HG03460 (cell line): ENCODE measurements at regions not wholly inside any gene's neighbourhood (a gene's known extent, or its start where the extent isn't known, plus 50 kb on each side); places are given as distances from the start of the nearest gene placed in this dataset.

Source experiments
- ATAC-seq: cut with Tn5 transposase; IDR thresholded peaks from one replicate; pipeline ENCODE4 v1.9.1; 2021; ENCODE audit not compliant: unreplicated experiment

DNA sequence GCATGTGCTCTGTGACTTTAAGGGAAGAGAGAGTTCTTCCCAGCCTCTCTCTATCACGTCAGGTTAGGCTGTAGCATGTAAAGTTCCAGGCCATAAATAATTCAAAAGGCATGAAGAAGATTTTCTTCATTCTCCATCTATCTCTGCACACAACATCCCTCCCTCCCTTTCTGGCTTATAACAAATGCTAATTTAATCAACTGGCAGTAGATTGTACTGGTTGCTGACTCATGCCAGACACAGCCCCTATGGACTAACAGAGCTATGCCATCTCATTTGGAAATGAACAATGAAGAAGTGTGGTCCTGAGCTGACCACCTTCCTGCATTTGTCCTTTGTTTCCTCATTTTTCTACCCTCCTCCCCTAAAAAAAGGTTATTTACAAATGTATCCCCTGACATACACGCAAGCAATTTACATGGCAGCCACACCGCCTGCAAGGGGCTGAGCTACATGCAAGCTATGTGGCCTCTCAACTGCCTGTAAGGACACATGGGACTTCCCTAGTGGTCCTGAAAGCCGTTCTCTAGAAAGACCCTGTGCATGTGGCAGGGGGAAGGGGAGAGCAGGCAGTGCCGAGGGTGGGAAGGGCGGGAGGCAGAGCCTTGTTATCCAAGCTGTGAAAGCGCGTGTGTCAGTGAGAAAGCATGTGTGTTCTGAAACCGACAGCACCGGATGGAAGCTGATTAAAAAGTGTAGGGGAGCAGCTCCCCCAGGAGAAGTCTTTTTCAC is 90.9 kb upstream of the KLF7 start:
- no peak for ATAC-seq

DNA sequence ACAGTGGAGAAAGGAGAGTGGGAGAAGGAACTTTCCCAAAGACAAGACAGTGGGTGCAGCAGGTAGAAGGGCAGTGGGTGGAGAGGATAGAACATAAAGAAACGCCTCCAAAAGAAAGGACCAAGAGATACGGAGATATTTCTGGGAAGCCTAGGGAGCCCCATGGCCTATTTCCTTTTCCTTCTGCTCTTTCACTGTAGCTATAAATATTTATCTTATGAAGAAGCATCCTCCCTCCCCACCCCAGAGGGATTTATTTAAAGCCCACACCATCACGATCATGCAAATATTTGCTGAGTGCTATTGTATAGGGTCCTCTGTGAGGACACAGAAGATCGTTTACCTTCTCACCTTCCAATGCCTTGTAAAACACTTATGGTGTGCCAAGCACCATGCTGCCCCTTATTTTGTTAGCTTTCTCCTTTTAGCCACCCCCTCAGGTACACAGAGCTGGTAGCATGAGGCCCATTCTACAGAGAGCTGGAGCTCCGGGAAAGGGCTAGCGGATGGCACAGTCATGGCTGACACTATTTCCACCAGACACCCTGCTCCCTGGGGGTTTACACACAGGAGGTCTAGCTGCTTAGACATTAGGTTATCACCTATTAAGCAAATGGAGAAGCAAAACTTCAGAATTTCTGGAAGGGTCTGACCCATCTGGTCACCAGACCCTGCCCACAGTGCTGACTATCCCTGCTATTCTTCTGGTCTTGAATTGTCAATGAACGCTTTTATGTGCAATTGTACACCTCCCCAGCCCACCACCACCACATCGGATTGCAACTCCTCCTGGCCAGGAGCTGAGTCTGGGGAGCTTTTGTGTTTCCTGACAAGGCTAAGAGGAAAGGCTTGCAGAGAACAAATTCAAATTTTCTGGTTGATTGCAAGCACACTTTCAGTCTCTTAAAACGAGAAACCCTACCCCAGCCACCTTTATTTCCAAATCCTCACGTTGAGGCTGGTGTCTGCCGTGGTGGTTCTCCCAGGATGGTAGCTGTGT is 91.8 kb upstream of the KLF7 start:
- ATAC-seq = no peak

DNA sequence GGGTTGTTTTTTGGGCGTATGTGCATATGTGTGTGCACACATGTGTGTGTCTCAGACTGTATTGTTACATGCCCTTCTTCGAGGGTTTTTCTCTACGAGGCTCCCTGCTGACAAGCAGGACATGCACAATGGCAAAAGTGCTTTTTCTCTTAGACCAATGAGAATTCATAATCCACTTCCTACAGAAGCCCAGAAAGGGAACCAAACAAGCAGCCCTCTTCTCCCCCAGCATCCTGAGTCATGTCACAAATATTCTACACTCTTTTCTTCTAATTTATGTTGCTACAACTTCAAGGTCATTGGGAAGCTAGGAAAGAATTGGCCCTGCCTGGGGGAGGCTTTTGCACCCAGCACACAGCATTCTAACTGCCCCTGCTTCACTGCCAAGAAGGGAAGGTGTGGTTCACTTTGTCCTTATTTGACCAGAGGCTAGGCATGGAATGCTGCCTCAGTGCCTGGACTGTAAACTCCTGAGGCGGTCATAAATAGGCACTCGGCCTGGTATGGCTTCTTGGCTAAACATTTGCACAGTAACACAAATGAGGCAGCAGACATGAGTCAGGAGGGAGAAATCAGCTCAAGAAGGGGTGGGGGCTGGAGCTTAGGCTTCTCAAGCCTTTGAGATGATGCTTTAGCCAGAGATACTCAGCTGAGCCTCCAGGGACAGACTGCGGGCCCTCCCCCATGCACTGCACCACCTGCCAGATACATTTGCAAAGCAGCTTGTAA is 92.7 kb upstream of the KLF7 start:
- no peak for ATAC-seq

DNA sequence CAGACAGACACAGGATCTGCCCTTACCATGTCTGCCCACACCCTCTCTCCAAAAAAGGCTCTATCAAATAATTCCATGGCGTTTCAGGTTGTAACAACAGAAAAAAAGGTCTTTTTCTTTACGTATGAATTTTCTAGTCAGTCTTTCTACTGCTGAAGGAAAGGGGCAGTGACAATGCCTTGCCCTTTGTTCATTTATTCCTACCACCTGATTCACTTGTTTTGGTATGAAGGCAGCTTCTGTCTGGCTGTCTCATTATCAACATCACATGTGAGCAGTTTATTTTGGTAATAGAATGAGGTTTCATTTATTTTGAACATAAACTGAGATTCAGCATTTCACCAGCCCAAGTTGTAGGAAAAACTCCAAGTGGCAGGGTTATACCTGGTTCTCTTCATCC is 94.3 kb upstream of the KLF7 start:
- ATAC-seq = no peak

DNA sequence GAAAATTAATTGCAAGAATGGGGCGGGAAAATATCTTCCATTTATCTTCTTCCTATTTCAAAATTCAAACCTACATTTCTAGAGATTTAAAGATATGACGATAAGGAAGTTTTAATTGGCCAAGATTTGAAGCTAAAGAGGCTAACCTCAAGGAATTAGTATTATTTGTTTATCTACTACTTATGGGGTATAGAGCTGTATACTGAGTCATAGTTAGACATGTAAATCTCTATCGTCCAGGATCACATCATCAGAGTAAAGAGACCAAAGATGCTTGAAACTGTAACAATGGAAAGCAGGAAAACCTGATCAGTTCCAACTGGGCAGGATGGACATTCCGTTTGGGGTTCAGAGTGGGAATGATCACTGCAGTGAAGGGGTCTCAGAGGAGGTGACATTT is 95.2 kb upstream of the KLF7 start:
- ATAC-seq = no peak

DNA sequence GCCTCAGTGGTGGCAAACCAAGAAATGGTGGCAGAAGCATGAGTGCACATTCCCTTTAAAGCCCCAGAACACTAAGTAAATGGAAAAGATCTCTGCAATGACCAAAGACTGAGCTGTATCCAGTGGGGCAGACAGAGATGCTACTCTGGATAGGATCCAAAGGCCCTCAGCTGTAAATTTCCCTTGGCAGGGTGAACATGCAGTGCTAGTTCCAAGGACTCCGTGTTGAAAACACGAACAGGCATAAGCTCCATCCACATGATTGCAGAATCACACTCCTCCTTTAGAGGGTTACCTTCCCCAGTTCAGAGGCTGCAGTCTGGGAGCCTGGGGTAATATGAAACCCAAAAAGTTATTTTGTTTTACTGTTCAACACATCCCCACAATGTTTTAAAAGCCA is 98.6 kb upstream of the KLF7 start:
- no peak for ATAC-seq

DNA sequence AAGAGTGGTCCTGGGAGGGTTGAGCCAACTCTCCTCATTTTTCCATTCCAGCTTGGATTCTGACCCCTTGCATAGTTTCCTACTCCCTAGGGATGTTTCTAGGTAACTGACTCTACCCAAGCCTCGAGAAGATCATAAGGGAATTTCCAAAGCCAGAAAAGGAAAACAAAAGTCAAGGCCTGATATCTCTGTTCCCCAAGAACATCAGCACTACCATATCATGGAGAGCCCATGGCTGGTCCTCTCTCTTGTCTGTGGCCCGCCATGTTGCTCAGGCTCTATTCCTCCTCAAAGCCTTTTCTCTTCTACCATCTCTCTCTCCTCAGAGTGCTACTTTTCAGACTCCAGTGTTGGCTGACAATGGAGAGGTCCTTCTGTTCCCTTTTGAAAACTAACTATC is 99.6 kb upstream of the KLF7 start:
- ATAC-seq = no peak

- ATAC-seq = no peak
These were observed 100.1 kb upstream of the KLF7 start for GRCh38 chr2:207265869-207266268.

DNA sequence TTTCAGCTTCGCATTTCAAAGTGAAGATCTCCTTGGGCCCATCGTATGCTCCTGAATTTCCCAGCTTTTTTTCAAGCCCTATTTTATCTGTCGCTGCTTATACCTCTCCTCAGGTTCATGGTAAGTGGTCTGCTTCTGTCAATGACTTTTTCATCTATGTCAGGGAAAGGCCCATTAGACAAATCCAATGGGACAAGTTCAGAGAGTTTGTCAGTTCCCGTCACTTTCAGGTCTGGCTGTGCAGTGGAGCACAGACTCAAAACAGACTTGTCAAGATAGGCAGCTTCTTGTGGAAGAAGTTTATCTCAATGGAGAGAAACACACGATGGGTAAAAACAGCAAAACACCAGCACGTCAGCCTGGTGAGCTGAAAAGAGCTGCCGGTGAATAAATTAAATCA is 100.9 kb upstream of the KLF7 start:
- no peak for ATAC-seq

GRCh38 chr2:207269038-207269437 is 103.3 kb upstream of the KLF7 start:
- no peak for ATAC-seq

DNA sequence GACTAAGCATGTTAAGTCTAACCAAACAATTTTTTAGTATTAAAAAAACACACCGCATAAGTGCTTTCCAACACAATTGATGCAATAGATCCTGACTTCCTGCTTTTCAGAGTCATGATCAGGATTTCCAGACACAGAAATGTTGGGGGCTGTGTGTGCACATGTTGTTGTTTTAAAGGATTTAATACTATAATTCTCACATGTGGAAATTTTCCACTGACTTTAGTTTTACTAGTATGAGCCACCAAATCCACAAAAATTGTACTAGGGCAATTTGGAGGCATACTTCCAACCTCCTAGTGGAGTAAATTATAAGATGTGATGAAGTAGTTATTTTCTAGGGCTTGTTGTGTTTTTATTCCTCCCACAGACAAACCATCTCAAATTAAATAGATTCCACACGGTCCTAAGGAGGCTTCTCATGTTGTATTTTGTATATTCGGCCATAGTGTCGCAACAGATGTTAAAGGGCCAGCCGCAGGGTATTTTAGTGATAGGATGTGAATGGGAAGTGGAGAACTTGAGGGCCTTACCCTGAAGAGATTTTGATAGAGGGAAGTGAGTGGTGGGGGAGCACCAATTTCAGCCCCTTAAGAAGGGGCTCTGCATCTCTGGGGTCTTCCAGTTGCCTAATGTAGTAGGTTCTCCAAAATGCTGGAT is 108.9 kb upstream of the KLF7 start:
- ATAC-seq = no peak

- ATAC-seq = no peak
These were observed 110.0 kb upstream of the KLF7 start for GRCh38 chr2:207275779-207276178.

GRCh38 chr2:207276248-207276647 is 110.5 kb upstream of the KLF7 start:
- no peak for ATAC-seq

DNA sequence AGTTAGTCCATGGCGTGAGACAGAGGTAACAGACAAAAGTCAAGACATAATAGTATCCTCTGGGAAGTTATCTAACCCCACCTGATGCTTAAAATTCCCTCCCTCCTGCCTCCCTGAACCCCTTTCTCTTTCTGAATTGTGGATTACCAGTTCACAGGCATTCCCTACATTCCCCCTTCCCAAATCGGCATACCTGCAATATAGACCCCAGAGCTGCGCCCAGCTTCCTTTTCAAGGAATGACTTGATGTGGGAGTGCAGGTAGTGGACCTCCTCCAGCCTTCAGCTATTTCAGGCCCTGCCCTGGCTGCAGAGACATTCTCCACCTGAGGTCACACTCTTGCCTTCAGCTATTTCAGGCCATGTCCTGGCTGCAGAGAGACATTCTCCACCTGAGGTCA is 111.1 kb upstream of the KLF7 start:
- ATAC-seq = no peak

GRCh38 chr2:207279520-207279919 is 113.8 kb upstream of the KLF7 start:
- no peak for ATAC-seq

GRCh38 chr2:207281436-207281835 is 115.7 kb upstream of the KLF7 start:
- ATAC-seq = no peak

DNA sequence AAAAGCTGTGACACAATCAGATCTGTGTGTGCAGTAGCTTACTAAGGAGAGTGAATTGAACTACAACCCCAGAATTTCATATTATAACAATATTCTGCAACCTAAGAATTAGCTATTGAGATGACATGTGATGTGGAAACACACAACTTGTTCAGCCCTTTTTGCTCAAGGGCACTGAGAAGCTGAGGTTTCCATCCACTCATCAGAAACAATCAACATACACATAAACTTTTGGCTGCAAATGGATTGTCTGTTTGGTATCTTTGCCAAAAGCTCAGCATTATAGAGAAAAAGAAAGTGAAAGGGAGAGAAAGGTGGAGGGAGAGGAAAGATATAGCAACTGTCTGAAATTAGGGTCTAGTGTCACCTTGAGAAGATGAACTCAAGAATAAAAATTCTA is 117.2 kb upstream of the KLF7 start:
- ATAC-seq = no peak

DNA sequence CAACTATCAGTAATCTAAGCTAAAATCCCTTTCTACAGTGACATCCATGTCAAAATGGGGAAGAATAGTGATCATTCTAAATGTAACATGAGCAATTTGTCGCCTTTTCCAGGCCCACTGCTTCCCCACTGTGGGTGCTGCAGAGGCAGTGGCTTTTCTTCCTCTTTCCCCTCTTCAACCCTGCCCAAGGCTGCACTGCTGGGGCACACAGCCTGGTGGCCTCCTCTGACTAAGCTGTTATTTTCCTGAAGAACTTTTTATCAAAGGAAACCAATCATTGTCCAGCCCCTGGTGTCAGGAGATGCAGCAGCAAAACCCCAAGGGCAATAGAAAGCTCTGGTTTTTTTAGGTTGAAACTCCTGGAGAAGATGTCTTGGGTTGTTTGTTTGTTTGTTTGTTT is 117.6 kb upstream of the KLF7 start:
- peak; percentile 47 for ATAC-seq

DNA sequence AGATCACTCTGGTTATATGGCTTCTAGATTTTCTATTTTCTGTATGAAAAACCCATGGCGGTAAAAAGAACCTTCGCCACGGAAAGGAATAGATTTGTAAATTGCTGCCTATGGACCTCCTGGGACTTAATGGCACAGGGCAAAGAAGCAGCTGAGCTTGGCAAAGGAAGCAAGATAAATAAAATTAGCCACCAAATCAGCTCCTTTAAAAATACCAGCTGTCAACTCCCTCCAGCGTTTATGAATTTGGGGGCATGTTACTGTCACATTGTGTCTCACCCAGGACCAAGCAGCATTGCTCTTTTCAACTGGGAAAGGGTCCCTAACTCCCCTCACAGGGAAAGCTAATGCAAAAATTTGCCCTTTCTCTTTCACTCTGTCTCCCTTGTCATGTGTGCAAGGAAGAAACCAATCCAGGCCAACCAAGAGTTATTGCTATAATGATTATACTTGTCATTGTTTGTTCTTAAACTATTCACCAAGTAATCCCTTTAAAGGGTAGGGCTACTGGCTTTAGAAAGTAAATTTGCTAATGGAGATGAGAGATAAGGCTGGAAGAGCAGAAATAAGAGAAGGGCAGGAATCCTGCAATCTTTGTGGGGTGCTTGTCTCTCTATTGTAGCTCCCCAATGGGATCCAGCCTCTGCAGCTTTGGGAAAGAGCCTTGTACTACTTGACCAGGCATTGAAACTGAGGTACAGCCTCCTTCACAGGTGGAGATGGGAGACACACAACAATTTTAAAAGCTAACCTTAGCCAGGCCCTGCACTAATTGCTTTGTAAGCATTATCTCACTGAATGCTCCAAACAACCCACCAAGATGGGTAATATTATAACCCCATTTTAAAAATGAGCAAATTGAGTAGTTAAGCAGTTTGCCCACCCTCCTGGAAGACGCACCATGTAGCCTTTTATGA is 119.1 kb upstream of the KLF7 start:
- no peak for ATAC-seq

DNA sequence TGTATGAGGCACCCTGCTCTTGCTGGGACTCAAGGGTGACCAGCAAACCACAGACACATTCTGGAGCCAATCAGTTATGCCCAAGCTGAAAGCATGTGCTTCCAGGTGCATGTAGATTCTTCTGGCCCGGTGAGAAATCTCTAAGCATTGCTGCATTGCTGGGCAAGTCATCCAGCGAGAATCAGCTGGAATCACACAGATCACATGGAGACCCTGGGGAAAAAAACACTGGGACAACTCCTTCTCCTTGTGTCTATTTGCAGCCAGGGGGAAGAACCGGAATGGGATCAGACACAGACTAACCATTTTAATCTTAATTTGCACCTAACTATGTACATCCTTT is 119.7 kb upstream of the KLF7 start:
- ATAC-seq = no peak
